GM19455 (cell line): ENCODE measurements at regions not wholly inside any gene's neighbourhood (a gene's known extent, or its start where the extent isn't known, plus 50 kb on each side); places are given as distances from the start of the nearest gene placed in this dataset.

Experiments
- ATAC-seq: cut with Tn5 transposase; IDR thresholded peaks from one replicate; pipeline ENCODE4 v1.9.1; 2021; ENCODE audit not compliant: unreplicated experiment

DNA sequence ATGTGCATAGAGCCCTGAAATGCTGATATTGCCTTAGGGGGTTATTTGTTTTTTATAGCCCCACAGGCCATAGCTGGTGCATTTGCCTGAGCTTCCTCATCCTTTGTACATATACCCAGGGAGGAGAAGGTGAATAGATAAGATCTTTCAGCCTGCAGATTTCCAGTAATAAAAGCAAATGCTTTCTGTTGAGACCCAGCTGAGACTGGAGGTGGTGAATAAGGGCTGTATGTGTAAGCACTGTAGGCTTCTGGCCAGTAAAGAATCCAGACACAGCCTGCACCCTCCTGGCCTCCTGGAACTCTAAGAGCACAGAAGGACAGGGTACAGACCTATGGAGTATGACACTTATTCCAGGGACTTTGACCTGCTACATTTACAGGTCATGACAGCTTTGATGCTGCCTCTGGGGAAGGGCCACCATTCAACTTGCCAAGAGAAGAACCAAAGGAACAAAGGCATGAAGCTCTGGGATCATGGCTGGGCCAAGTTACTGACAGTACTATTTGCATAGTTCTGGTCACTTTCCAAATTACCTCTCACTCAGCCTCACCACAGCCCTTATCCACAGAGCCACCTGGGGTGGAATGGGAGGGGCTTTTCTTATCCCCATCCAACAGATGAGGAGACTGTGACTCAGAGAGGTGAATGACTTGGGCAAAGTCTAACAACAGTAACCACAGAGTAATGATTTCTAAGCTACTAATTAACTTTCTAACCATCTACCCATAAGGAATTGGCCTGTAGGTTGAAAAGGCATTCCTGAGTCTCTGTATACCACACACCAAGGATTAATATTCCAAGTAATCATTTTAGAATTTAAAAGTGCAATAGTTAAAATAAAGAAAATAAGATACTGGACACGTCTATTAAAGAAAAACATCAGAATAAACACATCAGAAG is 604.5 kb upstream of the KLF4 start:
- ATAC-seq, result no peak

DNA sequence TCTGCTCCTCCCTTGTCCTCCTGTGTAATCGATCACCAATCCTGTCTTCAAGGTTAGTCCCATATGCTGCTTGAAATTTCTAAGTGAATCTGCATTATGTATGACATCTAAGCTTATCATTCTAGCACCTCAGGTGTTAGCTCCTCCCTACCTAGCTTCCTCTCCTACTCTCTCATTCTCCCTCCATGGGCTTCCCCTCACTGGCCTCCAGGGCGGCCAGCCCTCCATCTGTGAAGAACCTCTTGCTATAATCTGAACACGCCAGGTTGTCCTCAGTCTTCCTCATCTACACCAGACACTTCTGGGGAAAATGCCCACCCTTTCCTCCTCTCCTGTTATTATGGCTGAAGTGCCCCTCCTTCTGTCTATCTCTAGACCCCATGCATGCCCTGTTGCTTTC is 599.3 kb upstream of the KLF4 start:
- no peak for ATAC-seq

DNA sequence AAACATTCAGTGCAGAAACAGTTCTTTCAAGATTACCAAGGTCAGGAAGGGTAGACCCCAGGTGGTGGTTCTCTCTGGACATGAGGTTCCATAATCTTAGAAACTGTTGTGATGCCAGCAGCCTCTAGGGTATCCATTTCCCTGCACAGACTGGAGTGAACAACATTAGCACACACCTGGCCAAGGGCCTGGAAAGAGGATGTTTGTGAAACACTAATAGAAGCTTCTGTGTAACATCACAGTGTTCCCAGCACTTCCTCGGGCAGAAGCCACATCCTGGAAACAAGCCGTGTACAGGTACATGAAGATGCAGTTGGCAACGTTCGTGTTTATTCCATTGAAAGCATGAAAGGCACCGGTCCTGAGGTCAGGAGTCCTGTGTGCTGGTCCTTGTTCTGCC is 598.2 kb upstream of the KLF4 start:
- ATAC-seq, result no peak

DNA sequence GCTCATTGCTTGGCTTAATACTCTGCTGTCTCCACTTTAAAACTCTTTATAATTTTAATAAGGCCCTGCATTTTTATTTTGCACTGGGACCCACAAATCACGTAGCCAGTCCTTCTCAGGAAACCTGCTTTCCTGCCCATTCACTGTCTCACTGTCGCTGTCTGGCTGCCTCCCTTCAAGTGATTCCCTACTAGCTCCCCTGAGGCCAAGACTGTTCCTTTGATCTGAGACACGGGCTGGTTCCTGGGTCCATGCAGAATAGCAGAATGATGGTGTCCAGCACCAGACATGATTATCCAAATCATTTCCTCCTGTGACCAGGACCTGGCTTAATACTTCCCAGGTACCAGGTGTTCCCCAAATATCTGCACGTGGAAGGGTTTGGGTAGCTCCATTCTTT is 597.1 kb upstream of the KLF4 start:
- no peak for ATAC-seq

DNA sequence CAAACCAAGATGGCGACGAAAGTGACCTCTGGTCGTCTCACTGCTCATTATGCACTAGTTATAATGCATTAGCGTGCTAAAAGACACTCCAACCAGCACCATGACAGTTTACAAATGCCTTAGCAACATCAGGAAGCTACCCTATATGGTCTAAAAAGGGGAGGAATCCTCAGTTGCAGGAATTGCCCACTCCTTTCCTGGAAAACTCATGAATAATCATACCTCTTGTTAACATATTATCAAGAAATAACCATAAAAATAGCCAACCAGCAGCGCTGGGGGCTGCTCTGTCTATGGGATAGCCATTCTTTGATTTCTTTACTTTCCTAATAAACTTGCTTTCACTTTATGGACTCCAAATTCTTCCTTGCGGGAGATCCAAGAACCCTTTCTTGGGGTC is 595.7 kb upstream of the KLF4 start:
- no peak for ATAC-seq

GRCh38 chr9:108083796-108084352 is 594.3 kb upstream of the KLF4 start:
- ATAC-seq, result no peak

DNA sequence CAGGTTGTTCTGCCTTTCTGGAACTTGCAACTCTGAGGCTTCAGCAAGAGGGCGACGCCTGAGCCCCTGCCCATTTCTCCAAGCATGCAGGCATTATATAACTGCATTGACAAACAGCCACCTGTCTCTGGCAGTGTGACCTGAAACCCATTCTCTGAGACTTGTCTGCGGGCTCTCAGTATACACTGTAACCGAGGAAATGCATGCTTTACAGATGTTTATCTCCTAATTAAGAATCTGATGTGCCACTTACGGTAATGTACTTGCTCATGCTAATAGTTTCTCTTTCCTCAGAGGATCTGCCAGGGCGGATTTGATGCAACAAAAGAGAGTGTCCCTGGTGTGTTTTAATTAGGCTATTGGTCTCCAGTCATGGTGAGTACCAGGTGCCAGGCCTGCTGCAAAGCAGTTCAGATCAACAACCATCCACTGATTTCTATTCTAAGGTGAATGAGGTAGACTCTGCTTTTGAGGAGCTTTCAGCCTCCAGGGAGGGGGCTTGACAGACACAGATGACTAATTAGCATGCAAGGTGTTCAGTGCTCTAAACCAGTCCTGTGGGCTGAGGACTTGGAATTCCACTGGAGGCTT is 593.7 kb upstream of the KLF4 start:
- ATAC-seq, result no peak

GRCh38 chr9:108081112-108081511 is 591.5 kb upstream of the KLF4 start:
- no peak for ATAC-seq

GRCh38 chr9:108080285-108080684 is 590.7 kb upstream of the KLF4 start:
- no peak for ATAC-seq

- ATAC-seq, result no peak
These were observed 589.2 kb upstream of the KLF4 start for GRCh38 chr9:108078811-108079210.

GRCh38 chr9:108078375-108078774 is 588.8 kb upstream of the KLF4 start:
- ATAC-seq, result no peak

DNA sequence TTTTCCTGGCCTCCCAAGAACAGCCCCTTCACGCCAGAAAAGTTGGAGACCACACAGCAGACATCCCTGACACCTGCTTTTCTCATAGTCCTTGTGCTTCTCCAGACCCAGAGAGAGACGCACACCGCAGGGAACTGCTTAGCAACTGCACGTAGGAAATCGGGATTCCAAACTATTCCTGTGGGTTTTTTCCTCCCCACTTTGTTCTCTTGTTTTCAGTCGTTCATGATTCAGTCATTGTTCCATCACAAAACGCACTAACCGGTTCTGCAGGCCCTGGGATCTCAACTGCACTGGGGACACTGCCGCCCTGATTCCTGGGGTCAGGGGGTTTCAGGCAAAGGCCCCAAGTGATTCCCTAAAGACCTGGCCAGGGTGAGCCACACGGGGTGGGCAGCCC is 588.0 kb upstream of the KLF4 start:
- ATAC-seq, result no peak

GRCh38 chr9:108074900-108075299 is 585.3 kb upstream of the KLF4 start:
- ATAC-seq, result no peak

DNA sequence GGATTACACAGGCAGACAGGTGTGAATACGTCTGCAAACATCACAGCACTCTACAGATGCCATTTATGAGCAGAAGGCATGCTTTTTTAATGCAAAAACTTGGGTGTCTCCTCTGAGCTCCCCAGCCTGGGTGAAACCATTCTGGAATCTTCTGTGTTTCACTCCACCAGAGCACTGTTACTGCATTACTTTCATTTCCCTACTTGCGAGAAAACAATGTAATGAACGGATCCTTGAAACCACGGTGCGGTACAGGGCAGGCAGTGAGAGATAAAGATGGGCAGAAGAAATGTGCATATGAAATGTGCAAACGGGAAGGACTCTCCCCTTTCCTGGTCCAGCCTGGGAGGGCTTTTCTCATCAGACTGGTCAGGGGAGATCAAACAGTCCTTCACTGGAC is 584.3 kb upstream of the KLF4 start:
- no peak for ATAC-seq

- no peak for ATAC-seq
These were observed 583.2 kb upstream of the KLF4 start for GRCh38 chr9:108072740-108073139.

DNA sequence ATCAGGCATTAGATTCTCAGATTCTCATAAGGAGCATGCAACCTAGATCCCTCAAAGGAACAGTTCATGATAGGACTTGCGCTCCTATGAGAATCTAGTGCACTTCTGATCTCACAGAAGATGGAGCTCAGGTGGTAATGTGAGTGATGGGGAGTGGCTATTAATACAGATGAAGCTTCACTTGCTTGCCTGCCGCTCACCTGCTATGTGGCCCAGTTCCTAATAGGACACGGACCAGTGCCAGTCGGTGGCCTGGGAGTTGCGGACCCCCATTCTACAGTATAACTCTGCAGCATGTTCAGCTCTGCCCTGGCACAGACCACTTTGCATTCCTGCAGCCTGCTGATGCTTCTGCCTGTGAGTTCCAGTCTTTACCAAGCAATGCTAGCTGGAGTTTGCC is 581.3 kb upstream of the KLF4 start:
- no peak for ATAC-seq

- no peak for ATAC-seq
These were observed 580.4 kb upstream of the KLF4 start for GRCh38 chr9:108069991-108070390.

DNA sequence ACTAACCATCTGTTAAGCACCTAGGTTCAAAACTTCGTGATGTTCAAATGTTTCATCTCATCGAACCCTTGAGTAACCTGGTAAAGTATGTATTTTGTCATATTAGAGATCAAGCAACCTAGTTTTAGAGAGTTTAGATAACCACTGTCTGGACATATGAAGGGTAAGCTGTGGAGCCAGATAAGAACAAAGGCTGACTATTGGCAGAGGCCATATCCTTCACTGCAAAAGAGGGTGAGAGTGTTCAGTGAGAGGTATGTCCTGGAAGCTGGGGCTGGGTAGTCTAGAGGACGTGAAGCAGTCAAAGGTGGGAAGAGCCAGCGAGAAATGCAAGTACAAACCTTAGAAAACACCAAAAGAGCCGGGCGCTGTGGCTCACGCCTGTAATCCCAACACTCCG is 573.1 kb upstream of the KLF4 start:
- no peak for ATAC-seq

DNA sequence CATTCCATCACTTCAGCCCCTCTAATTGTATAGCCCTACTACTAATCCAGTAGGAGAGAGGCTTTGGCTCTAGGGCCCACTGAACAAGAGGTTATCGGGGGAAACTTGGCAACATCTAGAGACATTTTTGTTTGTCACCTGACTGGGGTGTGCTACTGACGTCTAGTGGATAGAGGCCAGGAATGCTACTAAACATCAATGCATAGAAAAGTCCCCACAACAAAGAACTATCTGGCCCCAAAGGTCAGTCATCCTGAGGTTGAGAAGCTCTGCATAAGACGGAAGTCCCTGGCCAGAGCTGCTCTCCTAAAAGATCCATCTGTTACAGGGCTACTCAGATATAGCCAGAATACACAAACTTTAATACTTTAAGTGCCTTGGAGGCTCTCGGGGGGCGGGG is 570.6 kb upstream of the KLF4 start:
- ATAC-seq, result no peak

DNA sequence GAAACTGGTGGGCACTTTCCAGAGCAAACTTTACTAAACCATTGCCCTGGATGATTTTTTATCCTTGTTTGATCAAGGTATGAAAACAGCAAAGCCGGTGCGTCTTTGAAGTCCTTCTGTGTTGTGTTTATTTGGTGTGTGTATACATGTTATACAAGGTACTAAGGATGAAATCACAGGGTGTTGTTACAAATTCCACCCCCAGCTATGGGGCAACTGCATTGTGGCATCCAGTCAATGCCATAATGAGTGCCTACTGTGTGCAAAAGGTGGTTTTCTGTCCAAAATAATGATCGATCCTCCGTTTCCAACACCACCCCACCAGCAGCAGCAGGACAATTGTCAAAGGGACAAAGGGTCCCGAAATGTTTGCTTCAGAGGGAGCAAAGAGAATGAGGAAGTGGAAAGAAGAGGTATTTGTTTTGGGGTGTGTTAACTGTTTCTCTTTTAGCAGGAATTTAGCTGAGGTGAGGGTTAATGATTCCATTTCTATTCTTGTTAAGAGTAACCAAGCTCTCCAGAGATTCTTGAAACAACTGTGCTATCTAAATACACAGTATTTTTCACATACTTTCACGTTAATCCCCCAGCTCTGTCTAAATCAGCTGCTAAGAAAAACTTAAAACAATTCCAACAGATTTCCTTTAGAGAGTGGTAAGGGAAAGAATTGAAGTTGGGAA is 568.7 kb upstream of the KLF4 start:
- no peak for ATAC-seq

DNA sequence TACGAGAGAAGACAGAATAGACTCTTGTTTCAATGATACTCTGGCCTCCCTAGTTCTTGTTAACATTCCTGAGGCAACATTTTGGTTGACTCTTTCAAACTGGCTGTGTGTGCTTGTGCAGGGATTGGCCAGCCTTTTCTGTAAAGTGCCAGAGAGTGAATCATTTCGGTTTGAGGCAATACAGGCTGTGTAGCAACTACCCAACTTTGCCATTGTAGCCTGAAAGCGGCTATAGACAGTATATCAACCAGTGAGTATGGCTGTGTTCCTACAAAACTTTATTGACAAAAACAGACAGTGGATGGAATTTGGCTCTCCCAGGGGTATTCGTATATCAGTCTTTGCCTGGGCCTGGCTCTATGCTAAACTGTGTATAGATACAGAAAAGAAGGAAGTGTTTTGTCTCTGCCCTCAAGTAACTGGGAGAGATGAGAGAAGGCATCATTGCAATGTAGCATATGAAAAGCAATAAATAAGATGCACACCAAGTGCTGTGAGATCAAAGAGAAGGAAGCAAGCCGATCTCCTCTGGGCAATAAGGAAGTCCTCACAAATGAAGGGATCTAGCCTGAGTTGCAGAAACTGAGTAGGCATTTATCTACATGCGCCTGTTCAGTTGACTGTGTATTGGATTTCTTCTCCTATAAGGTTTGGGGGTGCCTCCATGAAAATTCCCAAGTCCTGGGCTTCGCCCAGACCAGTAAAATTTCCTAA is 568.0 kb upstream of the KLF4 start:
- ATAC-seq, result no peak
